Stimulated activated CD8-positive, alpha-beta memory T cell treated with anti-CD3 and anti-CD28 coated beads, Interleukin-15, amount 100 ng/mL, for 48 hours (primary cell): ENCODE measurements at regions not wholly inside any gene's neighbourhood (a gene's known extent, or its start where the extent isn't known, plus 50 kb on each side); places are given as distances from the start of the nearest gene placed in this dataset.

Source experiments
- DNase-seq, 2 donors: peaks; one replicate each; pipeline ENCODE4 v3.0.0-alpha.2; 2020; ENCODE audit warnings: low read depth in 2 of 2

DNA sequence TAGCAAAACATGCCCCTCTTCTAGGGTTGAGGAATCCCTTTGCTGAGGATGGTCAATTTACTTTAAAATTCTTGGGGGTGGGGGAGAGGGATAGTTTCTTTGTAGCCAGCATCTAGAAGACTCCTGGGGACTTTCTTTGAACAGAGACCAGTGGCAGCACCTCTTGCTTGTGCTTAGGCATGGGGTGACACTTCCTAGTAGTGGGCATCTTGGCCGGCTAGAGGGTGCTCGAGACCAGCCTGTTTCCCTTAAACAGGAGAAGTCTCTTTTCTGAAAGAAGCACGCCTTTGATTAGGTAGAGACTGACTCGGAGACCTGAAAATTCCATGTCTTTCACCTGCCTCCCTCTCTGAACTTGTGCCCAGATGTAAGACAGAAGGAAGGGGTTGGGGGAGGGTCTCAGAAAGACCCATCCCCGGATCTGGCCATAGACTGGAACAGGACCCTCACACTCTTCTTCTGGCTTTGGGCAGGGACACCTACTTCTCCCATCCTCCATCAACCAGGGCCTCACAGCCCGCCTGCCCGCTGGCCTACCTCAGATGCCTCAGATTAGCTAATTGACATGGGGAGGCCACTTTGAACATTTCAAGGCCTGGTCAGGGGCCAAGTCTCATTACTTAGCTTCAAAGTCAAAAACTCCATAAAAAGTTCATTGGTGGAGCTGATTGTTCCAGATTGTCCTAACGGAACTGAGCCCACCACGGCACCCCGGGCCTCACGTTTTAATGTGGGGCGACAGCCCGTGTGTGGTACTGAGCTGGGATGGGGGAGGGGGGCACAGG lies 172.2 kb downstream of the CDC5L start:
- DNase-seq, result no peak

DNA sequence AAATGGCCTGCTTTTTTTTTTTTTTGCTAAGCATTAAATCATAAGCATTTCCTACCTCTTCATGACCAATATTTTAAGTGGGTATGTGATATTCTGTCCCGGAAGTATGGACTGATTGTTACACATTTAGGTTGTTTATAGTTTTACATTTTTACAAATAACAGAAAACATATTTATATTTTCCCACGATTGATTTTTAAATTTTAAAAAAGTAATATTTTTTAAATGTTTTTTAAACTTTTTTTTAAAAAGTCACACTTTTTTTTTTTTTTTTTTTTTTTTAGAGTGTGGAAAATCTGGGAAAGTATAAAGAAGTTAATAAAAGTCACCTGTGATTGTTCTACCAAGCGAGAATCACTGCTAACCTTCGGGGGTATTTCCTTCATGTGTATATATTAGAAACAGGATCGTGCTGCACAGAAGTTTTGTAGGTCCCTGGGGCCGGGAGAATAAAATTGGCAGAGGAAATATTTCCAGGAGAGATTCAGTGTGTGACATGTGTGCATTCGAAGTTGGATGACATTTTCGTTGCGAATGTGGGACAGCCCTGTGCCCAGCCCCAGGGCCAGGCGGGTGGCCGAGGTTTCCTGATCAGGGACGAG lies 173.1 kb downstream of the CDC5L start:
- DNase-seq, result no peak

DNA sequence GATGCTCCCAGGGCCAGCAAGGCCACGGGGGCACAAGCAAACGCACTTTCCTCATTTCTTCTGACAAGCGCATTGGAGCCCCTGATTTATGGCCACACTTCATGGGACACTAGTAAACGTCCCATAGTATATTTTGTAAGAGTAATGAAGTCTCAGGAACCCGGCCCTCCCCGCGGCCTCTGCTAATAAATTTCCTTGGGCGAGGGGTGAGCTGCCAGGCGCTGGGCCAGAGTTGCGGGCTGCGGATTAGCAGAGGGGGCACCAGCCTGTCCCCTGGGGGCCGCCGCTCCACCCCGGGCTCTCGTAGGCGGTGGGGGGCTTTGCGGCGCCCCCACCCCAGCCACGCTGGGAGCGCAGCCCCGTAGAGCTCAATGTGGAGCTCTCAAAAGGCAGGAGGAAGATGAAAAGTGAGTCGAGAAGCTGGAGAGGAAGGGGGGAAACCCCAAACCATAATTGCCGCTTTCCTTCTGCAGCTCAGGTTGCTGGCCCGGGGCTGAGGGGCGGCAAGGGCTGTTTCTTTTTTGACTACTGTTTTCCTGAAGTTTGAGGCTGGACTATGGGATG lies 173.6 kb downstream of the CDC5L start:
- DNase-seq, result no peak

DNA sequence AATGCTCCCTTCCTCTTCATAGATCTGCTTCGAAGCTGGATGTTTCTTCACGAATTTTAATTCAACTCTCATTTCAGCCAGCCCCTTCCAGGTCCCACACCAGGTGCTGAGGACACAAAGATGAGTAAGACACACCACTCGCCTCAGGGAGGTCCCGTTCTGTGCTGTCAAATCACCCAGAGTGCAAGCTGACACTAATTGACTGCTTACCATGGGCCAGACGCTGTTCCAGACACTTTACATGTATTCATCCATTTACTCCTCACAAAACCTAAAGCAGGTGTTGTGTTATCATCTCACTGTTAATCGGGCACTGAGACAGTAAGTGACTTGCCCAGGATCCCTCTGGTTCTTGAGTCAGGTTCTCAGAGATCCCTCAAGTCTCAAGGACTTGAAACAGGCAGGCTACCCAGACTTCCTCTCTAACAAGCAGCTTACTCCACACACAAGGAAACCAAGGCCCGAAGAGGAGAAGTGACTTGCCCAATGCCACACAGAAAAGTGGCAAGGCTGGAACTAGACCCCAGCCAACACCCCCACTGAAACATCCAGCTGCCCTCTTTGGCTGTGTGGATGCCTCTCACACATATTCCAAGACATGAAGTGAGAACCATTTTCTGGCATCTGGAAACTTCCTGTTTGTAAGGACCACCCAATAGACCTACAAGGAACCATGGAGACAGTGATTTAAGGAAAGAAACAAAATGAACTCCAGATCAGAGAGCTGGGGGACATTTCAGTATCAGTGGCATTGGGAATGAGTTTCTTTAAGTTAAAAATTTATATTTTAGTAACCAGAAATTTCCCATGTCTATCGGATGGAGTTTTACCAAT lies 174.5 kb downstream of the CDC5L start:
- no peak for DNase-seq

DNA sequence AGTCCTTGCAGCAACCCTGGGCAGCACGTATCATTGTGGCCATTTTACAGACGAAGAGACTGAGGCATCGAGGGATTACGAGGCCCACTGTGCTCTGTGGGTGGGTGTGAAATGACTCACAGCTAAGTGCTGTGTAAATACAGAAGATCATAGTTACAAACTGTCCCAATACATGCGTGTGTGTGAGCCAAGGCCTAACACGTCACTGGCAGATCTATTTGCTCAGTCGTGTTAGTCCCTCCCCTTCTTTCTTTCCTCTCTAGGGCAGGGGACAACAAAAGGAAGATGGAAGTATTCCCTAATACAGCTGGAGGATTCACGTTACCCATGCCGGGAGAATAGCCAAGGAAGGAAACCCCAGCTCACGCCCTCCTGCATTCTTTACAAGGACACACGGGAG lies 175.9 kb downstream of the CDC5L start:
- no peak for DNase-seq

DNA sequence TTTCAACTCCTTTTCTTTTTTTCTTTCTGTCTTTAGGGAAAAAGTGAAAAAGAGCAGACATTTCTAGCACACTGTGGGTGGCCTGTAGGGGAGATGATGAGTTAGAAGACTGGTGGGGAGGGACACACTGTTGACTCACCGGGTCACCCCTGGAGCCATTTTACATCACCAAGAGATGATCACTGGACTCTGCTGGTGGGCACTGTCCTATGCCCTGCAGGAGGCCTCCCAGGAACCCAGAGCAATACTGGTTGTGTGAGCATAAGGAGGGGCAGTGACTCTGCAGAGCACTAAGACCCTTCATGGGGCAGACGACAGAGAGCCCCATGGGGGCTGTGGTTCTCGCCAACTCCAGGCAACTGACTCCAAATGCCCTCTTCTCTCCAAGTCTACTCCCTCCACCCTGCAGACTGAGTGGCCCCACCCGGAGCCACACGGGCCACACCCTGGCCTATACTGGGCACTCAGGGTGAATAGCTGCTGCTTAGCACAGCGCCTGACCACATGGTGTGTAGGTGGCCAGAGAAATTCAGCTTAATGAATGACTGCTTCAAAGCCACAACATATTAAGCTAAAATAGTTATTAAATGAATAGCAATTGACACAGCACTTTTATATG lies 177.5 kb downstream of the CDC5L start:
- DNase-seq, result no peak

DNA sequence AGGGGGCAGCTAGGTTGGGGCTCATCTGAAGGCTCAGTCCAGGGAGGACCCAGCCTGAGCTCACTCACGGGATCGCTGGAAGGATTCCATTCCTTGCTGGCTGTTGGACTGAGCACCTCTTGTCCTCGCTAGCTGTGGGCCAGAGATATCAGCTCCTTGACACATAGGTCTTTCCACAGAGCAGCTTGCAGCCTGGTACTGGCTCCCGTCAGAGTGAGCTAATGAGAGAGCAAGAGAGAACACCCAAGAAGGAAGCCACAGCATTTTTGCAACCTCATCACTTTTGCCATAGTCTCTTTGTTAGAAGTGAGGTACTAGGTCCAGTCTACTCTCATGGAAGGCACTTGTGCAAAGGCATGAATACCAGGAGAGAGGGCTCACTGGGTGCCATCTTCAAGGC lies 179.9 kb downstream of the CDC5L start:
- no peak for DNase-seq

DNA sequence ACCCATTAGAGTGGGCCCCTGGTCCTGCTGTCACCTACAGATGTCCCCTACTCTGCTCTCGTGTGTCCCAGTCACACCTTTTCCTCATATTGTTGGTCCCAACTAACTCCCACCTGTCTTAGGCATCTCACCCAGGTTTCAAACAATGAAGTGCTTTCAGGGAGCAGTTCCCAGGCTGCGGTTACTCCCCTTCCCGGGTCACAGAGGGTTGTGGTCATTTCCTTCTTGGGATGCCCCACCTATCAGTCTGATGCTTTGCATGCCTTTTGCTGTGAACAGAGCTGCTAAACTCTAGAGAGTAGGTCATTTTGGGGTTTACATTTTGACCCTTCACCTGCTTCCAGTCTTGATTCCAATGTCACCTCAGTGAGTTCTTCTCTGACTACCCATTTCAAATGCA lies 181.6 kb downstream of the CDC5L start:
- no peak for DNase-seq

DNA sequence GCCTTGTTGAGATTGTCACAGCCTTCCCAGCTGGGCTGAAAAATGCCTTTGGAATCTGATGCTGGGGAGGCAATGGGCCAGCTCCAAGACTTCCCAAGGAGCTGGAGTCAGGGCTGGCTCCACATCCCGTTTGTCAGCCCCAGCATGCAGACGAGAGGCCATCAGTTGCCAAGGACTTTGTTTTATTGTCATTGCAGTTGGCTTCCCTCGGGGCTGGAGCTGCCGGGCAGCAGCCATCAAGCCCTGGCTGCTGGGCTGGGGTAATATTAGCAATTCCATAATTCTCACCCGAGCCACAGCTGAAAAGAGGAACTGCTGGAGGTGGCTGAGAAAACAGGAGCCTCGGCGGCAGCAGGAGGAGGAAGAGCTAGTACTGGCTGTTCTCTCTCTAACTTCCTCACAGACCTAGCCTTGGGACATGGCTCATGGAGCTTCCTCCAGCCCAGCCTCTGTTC lies 182.5 kb downstream of the CDC5L start:
- DNase-seq, result no peak

DNA sequence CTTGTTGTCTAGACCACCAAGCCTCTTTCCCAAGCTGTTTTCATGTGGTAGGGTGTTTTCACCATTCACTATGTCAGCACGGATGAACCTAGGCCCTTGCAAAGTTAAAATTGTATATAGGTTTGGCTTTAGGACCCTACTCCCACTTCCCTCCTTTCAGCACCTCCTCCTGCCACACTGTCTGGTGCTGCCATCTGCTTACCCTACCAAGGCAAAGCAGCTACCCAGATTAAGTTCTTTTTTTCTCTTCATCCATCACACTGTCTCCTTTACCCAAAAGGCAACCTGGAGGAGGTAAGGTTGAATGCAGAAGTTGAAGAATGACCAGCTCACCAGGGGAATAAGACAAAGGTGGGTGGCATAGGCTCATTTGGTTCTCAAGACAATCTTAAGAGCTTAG lies 184.0 kb downstream of the CDC5L start:
- no peak for DNase-seq

DNA sequence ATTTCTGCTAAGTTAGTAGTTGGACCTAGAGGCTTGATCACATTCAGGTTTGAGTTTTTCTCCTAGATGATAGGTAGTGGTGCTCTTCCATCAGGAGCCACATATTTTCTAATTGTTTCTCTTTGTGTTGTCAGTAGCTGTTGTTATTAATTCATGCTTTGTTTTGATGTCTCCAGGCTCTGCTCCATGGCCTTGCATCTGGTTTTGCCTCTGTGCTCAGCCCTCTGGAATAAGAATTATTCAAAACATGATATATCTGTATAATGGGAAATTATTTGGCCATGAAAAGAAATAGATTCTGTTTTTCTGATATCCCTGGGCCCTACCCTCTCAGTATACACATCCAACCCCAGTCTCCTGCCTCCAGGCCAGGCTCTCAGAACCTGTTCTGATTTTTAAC lies 184.8 kb downstream of the CDC5L start:
- no peak for DNase-seq

DNA sequence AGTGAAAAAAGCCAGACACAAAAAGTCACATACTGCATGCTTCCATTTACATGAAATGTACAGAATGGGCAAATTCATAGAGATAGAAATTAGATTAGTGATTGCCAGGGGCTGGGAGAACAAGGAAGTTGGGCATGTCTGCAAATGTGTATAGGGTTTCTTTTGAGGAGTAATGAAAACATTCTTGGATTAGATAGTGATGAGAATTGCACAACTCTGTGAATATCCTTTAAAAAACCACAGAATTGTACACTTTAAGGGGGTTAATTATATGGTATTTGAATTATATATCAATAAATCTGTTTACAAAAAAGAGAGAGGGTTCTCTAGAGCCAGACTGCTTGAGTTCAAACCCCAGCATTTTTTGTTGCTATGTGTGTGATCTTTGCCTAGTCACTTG lies 188.1 kb downstream of the CDC5L start:
- no peak for DNase-seq

DNA sequence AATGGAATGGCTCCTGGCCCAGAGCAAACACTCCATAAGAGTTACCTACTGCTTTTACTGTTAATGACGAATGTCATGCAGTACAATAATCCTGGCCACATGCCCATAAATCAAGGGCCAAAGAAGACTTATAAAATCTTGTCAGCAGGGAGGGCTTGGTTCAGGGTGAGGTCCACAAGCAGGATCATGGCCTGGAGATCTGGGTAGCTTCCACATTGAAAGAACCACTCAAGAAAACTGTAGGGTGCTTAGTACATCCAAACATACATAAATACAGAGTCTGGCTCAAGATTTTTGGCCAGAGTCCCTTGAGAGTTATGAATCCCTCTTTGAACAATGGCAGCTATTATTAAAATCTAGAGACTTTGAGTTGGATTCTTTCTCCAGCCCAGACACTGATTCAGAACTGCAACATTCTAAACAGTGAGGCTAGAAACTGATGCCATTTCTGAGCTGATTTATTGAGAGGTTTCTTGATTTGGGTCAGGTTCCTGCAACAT lies 188.7 kb downstream of the CDC5L start:
- no peak for DNase-seq

DNA sequence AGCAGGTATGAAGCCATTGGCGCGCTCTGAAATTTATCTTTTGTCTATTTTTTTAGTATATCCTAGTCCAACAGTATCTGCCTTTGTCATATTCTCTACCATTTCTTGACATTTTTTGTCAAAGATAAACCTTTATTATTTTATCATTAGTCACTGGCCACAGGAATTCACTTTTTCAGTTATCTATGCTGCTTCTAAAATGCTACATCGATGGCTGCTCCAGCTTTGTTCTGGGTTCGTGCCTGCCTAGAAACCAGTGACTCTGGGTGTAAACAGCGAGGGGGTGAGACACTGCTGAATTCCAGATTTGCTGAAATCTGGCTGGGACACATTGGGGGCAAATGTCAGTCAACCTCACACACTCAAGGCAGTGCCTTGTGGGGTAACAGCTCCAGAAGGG lies 193.4 kb downstream of the CDC5L start:
- DNase-seq, result no peak

DNA sequence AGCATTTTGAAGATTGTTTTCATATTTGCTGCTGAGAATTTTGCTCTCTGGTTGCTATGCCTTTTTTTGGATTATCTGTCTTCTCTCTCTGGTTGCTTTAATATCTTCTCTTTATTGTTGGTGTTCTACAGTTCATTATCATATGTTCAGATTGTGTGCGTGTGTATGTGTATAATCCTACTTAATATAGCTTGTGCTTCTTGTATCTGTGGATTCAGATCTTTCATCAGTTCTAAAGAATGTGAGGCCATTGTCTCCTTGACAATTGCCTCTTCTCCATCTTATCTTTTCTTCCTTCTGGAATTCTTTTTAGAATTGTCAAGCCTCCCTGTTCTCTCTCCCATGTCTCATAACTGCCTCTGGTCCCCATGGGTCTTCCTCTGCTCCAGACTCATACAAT lies 195.4 kb downstream of the CDC5L start:
- DNase-seq, result no peak

DNA sequence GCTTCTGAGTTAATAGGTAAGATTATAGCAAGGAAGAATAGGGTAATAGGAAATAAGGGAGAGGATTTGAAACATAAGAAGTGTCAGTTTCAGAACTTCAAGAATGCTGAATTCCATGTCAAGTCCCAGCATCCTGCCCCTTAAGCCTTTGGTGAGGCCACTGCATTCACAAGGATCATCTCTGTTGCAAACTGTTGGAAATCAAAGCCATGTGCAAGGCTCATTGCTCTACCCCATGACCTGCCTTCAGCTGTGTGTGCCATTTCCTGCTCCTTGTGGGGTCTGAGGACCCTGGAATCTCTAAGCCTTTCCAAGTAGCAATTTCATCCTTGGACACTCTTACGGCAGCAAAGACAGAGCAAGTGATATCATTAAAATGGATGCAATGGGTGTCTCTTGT lies 203.0 kb downstream of the CDC5L start:
- DNase-seq, result no peak

DNA sequence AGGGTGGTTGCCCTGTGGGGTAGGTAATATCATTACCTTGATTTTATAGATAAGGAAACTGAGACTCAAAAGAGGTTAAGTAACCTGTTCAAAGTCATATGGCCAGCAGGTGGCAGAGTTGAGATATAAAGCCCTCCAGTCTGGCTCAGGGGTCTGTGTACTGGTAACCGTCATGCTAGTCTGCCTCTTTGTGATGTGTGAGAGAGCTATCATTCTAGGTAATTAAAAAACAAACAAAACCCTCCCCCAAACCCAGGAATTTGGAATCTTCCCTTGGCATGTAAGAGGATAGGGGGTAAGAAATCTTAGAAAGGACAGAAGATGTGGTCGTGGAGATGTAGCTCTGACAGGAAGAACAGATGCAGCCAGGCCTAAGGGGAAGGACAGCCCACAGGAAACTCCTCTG lies 206.0 kb downstream of the CDC5L start:
- peak; percentile 36 to 49 for DNase-seq

DNA sequence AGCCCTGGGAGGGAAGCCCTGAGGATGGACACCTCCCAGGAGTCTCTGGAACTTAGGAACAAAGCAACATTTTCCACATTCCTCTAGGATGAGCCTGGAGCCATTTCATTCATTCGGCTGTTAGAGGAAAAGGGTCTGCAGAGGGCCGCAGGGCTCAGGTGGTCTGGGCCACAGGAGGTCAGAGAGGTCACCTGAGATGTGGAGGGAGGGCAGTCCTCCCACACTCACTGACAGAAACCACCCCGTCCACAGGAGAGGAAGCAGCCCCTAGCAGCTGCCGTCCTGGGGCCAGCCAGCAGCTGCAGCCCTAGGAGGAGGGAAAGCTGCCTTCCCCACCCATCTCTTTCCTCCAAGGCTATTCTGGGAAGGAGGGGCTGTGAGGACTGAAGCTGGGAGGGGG lies 207.0 kb downstream of the CDC5L start:
- DNase-seq, result no peak

DNA sequence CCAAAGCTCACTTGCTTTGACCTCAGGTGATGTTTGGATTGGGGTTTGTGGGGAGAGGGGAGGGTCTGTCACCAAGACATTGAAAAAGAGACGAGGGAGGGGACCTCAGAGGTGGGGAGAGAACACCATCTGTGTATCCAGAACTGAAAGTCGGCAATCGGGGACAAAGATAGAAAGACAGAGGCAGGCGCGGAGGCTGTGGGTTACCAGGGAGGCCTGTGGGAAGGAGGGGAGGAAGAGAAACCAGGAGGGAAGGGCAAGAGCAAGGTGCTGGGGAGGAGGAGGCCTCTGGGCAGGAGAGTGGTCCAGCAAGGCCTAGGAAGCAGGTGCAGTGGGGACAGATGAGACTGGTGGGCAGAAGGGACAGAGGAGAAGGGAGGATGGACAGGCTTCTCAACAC lies 211.2 kb downstream of the CDC5L start:
- no peak for DNase-seq

DNA sequence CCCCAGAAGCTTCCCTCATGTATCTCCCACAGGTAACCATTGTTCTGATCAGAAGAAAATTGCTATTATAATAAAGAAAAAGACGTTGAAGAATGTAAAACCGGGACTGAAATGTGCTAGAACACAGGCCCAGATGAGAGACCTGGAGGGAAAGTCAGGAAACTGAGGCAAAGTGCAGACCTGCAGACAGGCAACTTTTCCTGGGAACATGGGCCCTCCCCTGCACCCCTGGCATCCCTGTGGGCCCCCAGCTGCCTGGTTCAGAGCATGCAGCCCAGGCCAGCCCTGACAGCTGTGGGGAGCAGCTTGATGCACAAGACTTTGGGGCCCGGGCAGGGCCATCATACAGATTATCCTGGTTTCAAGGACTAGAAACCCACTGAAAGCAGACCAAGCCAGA lies 212.2 kb downstream of the CDC5L start:
- DNase-seq, result no peak

DNA sequence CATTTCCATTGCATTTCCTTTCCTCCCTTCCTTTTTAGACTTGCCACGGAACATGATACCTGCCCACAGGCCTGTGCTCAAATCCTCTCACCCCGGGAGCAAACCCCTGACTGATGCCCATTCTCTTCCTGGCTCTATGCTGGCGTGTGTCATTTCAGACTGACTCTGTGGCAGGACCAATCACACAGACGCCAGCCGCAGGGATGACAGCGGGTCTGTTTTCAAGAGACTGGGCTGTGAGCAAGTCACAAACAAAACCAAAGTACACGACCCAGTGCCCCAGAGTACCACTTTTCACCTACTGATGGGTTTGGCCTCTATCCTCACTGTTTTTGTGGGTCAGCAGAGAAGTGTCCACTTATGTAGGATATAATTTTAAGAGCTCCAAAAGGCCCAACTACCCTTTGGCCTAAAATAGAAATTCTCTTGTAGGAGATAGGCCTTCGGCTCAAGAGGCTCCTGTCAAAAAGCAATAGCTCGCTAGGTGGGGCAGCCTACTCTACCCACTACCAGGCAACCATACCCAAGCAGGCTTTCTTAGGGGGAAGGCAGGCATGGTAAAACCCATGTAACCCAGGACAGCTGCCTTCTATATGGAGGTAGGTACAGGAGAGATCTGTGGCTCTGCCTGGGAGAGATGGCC lies 215.7 kb downstream of the CDC5L start:
- DNase-seq, result no peak
